Panc1 (cell line): ENCODE measurements at regions not wholly inside any gene's neighbourhood (a gene's known extent, or its start where the extent isn't known, plus 50 kb on each side); places are given as distances from the start of the nearest gene placed in this dataset.

Experiments used
- SIN3A ChIP-seq: IDR thresholded peaks from 2 replicates; pipeline ENCODE4 v1.6.1; 2012; ENCODE audit warnings: low read depth, mild to moderate bottlenecking, low read length, moderate library complexity, borderline replicate concordance; ENCODE audit not compliant: insufficient read depth
- TF ChIP-seq, protein P1 (sequence below): fragments of 450-650 bp; IDR thresholded peaks from 2 replicates; pipeline ENCODE4 v1.5.1; 2017; ENCODE audit warnings: mild to moderate bottlenecking
- TF ChIP-seq, protein P2 (sequence below), 2 experiments: IDR thresholded peaks; 2 replicates each; pipeline ENCODE4 v1.6.1; 2011 to 2012; ENCODE audit warnings: low read depth in 2 of 2, control low read depth in 1 of 2, low read length in 1 of 2, mild to moderate bottlenecking in 1 of 2, moderate library complexity in 1 of 2; ENCODE audit not compliant: insufficient read depth in 1 of 2

DNA sequence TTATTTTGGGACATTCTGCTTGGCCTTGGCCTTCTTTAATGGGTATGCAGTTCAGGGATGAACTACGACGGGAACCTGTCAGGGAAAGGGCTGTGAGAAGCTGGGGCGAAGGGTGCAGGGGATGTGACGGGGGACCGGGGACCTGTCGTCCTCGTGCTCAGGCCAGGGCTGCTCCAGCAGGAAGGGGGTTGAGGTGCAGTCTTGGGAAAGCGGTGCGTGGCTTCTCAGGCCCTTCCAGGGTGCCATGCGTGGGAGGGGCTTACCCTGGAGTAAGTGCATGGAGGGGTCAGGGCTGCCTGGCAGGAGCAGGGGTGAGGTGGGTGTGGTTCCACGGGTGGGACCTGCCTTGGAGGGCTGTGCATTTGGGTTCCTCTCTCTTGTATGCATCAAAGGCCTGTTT, 100.8 kb downstream of the TEX29 start:
- TF ChIP-seq, protein P1, sequence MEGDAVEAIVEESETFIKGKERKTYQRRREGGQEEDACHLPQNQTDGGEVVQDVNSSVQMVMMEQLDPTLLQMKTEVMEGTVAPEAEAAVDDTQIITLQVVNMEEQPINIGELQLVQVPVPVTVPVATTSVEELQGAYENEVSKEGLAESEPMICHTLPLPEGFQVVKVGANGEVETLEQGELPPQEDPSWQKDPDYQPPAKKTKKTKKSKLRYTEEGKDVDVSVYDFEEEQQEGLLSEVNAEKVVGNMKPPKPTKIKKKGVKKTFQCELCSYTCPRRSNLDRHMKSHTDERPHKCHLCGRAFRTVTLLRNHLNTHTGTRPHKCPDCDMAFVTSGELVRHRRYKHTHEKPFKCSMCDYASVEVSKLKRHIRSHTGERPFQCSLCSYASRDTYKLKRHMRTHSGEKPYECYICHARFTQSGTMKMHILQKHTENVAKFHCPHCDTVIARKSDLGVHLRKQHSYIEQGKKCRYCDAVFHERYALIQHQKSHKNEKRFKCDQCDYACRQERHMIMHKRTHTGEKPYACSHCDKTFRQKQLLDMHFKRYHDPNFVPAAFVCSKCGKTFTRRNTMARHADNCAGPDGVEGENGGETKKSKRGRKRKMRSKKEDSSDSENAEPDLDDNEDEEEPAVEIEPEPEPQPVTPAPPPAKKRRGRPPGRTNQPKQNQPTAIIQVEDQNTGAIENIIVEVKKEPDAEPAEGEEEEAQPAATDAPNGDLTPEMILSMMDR = no peak
- TF ChIP-seq SIN3A = no peak
- TF ChIP-seq, protein P2, sequence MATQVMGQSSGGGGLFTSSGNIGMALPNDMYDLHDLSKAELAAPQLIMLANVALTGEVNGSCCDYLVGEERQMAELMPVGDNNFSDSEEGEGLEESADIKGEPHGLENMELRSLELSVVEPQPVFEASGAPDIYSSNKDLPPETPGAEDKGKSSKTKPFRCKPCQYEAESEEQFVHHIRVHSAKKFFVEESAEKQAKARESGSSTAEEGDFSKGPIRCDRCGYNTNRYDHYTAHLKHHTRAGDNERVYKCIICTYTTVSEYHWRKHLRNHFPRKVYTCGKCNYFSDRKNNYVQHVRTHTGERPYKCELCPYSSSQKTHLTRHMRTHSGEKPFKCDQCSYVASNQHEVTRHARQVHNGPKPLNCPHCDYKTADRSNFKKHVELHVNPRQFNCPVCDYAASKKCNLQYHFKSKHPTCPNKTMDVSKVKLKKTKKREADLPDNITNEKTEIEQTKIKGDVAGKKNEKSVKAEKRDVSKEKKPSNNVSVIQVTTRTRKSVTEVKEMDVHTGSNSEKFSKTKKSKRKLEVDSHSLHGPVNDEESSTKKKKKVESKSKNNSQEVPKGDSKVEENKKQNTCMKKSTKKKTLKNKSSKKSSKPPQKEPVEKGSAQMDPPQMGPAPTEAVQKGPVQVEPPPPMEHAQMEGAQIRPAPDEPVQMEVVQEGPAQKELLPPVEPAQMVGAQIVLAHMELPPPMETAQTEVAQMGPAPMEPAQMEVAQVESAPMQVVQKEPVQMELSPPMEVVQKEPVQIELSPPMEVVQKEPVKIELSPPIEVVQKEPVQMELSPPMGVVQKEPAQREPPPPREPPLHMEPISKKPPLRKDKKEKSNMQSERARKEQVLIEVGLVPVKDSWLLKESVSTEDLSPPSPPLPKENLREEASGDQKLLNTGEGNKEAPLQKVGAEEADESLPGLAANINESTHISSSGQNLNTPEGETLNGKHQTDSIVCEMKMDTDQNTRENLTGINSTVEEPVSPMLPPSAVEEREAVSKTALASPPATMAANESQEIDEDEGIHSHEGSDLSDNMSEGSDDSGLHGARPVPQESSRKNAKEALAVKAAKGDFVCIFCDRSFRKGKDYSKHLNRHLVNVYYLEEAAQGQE (IDR thresholded peaks at IDR 0.05; ENCODE audit: insufficient read depth in 1 of 2, low read depth in 2 of 2, low read length in 1 of 2) = no peak
